EH (cell line): ENCODE measurements at regions not wholly inside any gene's neighbourhood (a gene's known extent, or its start where the extent isn't known, plus 50 kb on each side); places are given as distances from the start of the nearest gene placed in this dataset.

ENCODE experiments used
- DNase-seq: peaks from one replicate; pipeline ENCODE4 v3.0.0-alpha.2; 2015; ENCODE audit warnings: low read depth

DNA sequence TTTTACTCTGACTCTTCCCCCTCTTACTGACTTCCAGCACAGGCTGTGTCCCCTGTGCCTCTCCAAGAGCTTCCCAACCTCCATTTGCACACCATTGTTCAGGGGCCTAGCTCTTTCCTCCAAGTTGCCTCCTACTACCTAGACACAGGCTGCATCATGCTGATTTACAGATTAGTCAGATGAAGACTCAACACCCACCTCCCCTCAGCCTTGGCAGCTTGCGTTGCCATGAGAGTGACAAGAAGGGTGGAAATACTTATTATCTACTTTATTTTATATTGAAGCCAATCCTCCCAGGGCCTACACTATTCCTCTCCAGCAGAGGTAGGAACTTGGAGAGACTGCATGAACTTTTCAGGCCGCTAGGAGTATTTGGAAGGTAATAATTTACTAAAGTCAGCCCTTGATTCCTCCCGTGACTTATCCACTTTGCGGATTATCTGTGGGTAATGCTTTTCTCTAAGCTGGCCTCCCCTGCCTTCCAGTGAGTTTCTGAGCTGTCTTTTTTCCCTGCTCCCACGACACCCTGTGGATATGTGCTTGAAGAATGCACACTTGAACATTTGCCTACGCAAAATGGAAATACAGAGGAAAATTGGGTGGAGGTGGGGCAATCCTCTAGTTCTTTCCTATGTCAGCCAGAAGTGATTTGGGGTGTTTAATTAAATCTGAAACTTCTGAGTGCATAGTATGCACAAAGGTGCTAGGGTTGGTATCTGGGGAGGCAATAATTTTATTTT, 74.1 kb upstream of the TMEM164 start:
- no peak for DNase-seq

DNA sequence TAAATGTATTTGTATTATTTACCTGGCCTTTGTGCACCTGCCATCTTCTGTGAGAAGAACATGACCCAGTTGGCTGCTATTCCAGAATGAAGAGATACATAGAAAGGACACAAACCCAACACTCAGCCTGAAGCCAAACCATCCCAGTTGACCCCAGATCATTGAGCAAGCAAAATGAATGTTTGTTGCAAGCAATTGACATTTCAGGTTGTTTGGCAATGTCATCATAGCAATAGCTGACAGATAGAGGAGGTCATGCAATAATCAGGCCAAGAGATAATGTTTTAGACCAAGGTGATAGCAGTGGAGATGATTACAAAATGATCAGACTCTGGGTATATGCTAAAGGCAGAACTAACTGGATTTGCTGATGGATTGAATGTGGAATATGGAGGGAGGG, 71.2 kb upstream of the TMEM164 start:
- no peak for DNase-seq

DNA sequence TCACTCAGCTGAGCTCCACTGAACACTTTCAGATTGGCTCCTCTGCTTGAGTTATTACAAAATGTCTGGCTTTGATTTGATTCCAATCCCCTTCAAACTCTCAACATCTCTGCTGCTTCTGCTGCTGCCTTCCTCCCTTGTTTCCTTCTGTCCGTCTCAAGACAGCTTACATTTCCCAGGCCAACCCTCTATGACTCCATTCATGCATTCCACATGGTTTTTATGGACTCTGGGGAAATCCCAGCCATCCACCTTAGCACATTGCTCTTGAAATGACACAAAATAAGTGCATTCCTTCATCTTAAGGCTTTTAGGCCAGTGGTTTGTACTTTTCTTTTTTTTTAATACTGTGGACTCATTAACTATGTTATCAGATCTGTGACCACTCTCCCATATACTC, 68.5 kb upstream of the TMEM164 start:
- peak; percentile 53 for DNase-seq

DNA sequence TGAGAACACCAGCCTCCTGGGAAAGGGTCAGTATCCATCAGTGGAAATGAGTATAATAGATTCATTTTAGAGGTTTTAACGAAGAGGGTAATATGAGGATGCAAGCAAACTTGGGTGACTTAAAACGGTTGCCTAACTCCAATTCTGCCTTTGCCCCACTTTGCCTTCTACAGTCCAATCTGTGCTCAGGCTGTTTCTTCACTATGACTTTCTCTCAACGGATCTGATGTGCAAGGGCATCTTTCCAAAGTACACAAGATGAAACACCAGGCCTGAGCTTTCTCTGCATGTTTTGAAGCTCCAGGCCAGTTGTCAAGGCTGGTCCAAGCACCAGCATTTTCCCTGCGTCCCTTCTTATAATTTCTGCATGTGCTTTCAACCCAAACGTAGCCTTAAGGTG, 68.0 kb upstream of the TMEM164 start:
- DNase-seq: peak; percentile 26

DNA sequence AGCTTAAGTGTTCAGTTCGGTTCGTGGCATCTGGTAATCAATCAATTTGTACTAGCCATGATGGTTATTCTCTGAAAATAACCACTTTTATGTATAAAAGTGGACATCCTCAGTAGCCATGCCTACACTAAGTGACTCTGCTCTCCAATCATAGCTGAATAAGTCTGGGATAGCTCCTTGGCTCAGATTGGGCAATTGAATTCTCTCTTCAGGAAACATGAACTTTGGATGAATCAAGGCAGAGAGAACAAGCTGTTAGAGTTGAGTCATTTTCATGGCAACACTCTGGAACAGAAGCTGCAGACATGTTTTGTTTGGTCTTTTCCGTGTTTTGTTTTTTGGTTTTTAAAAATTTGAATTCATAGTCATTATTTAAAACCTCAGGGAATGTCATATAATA, 66.8 kb upstream of the TMEM164 start:
- DNase-seq: peak; percentile 28

DNA sequence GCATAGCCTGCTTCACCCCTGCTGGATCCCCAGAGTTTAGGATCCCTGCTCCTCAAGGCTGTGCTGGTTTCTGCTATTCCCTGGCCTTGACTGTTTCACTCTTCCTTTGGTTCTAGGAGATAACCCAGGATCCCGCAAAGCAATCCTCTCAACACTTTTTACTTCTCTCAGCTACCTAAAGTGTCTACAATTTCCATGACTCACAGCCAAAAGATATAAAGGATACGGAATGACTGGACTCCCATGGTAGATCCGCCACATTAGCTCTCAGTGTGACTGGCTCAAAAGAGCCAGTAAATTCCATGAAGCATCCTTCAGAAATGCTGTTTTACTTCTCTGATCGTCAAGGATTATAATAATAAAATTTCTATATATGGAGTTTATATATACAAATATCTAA, 66.3 kb upstream of the TMEM164 start:
- peak; percentile 34 for DNase-seq

DNA sequence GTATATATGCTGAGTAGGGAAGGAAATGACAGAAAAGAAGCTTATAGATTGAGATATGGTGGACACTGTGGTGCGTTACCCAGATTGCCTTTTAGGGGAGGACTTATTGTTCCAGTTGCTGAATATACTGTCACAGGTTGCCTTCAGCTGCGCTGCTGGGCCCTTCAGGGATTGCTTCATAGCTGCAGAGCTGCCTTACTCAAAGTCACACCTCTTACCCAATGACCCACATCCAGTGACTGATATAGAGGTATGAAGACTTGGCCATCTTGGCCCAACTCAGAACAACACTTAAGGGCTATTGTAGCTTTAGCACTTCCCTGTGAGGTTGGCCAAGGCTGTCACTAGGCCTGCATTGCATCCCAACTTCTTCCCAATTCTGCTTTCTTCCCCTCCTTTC, 63.4 kb upstream of the TMEM164 start:
- no peak for DNase-seq

DNA sequence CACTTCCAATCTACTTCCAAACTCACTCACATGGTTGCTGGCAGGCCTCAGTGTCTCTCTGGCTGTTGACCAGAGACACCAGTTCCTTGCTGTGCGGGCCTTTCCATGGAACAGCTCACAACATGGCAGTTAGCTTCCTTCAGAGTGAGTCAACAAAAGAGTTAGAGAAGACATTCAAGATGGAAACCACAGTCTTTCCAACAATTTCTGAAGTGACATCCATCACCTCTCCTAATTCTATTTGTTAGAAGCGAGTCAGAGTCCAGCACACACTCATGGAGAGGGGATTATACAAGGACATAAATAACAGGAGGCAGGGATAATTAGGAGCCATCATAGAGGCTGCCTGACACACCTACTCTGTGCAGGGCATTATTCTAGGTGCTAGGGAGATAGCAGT, 62.5 kb upstream of the TMEM164 start:
- DNase-seq: no peak

DNA sequence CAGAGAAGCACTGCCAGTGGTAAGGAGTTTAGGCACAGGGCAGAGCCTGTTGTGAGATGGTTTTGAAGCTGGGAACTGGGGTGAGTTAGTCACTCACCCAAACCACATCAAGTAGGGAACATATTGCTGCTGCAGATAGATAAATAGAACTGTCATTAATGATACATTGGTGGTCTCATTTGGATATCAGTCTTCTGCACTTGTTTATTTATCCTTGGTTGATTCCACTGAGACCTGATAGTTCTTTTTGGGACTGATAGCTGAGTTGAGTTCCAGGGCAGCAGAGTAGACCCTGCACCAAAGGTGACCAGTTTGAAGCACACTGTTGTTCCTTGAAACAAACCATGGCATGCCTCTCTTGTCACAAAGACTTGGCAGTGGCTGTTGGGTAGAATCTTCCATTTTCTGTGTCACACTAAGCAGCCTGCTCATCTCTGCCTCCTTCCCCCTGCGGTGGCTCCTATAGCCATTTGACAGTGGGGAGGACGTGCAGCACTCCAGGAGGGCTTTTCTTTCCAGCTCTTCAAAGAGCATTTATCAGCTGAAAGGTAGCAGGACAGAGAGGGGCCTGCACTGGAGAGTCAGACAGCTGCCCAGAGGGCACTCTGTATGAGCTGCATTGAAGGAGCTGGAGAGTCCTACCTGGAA, 59.7 kb upstream of the TMEM164 start:
- no peak for DNase-seq

DNA sequence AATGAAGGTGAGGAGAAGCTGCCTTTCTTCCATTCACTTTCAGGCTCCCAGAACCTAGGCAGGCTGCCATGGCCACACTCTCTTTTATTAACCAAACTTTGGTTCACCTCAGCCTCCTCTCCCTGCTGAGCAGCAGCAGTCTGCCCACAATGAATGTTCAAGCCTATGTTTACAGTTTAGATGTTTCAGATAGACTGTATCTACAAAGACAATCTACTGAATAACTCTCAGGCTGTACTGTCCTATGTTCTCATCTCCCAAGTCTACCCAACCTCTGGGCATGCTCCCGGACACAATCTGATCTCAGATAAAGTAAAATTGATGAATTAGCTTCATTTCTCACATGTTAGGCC, 59.2 kb upstream of the TMEM164 start:
- no peak for DNase-seq

DNA sequence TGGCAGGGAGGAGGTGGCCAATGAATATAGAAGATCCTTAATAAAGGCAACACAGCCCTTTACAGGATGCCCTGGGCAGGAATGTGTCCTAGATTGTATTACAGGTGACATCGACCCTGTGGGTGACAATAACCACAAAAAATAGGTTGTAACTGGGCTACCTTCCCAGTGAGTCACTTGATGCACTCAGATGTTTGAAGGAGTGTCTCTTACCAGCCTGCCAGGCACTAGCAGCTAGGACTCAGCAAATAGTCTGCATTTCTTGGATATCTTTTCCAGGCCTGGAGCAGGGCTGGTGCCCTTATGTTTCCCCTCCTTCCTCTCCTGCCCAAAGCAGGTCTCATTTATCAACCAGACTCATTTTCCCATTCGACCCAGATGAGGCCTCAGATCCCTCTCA, 50.9 kb upstream of the TMEM164 start:
- DNase-seq: peak; percentile 9

DNA sequence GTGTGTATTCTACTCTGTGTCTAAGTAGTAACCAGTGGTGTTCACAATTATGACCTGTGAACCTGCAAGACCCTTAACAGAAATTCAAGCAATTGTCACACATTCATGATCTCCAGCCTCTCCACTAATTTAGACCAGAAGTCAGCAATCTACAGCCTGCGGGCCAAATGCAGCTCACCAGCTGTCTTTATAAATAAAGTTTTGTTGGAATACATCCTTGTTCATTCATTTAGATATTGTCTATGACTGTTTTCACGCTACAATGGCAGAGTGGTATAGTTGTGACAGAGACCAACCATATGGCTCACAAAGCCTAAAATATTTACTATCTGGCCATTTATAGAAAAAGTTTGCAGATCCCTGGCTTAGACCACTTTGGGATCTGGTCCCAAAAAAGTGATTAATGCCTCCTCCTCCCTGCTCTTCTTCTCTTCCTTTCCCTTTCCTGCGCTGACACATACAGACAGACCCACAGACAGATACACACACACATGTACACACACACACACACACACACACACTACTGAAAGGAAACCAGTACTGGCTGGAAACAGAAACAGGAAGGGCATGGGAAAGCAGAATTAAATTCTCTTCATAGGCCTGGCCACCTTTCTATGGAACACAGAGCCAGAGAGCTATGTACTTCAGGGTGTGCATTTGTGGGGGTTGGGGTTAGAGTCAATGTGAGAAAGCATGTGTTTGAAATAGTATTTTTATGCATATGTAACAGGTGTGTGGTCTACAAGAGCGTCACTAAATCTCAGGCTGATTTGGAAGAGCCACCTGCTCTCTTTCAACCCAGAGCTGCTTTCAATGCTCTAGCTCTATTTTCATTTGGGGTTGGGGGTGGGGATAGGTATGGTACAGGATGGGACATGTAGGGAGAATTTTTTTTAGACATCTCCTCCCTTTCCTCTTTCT, 49.7 kb upstream of the TMEM164 start:
- peak; percentile 0 for DNase-seq
